K562 (cell line): ENCODE measurements at regions not wholly inside any gene's neighbourhood (a gene's known extent, or its start where the extent isn't known, plus 50 kb on each side); places are given as distances from the start of the nearest gene placed in this dataset.

ENCODE experiments used
- ATAC-seq: fragments of 200-7000 bp; cut with Tn5 transposase; 3 replicates; pipeline ENCODE4 v1.9.1; 2020; ENCODE audit warnings: moderate library complexity
- BruUV-seq: library from RNA; stranded (reverse); fragments of 400-500 nt; replicated peaks from 2 replicates; lab custom pipeline; 2021; lab: Mats Ljungman, UMichigan
- CTCF ChIA-PET: fragments of 300-600 bp; formaldehyde crosslinking; extraction: SDS; loops from one replicate; lab custom pipeline; 2021; ENCODE audit warnings: low intra/inter-chr PET ratio; lab: Yijun Ruan, JAX
- POLR2A ChIA-PET: fragments of 300-600, 350-650 bp; sonication (Branson Sonifier 250); formaldehyde crosslinking; extraction: SDS; loops from one replicate; lab custom pipeline; 2021; ENCODE audit warnings: antibody characterized with exemption, inconsistent platforms; lab: Yijun Ruan, JAX
- DNase-seq, 4 experiments: peaks; one replicate each; pipeline versions ENCODE4 v3.0.0 to v3.0.0-alpha.2; 2011 to 2018; ENCODE audit warnings: low spot score in 3 of 4, mixed read lengths in 3 of 4; ENCODE audit errors: extremely low read depth in 1 of 4
- FAIRE-seq: peaks from 2 replicates; lab custom pipeline; 2011; peaks lifted over from hg19 to GRCh38; lab: Jason Lieb, UNC
- H2AFZ ChIP-seq: 2 replicates; pipeline ENCODE4 v1.6.0; 2011; ENCODE audit warnings: low read depth, low read length, control low read depth, inconsistent platforms
- H3K27ac ChIP-seq: fragments of 200-600 bp; 3 replicates; pipeline ENCODE4 v1.8.0; 2011; ENCODE audit warnings: low read depth, mild to moderate bottlenecking, control low read depth, inconsistent platforms, low read length, moderate library complexity, mixed read lengths; ENCODE audit errors: extremely low read depth
- H3K27me3 ChIP-seq, 2 experiments: fragments of 300-600 bp in 1 of 2; 2 replicates in 1 of 2; 3 replicates in 1 of 2; pipeline versions ENCODE4 v1.6.0 to v1.8.0; 2011; ENCODE audit warnings: inconsistent platforms in 2 of 2, low read length in 2 of 2, mild to moderate bottlenecking in 1 of 2, mixed read lengths in 1 of 2, moderate library complexity in 1 of 2; ENCODE audit not compliant: control insufficient read depth in 2 of 2, insufficient read depth in 2 of 2
- H3K36me3 ChIP-seq: fragments of 300-600 bp; 3 replicates; pipeline ENCODE4 v1.8.0; 2011; ENCODE audit warnings: mild to moderate bottlenecking, low read length, inconsistent platforms; ENCODE audit not compliant: control insufficient read depth, insufficient read depth
- H3K4me1 ChIP-seq, 2 experiments: fragments of 200-600 bp in 1 of 2; replicated peaks in 1 of 2; 2 replicates in 1 of 2; 3 replicates in 1 of 2; pipeline versions ENCODE4 v1.5.1 to v1.8.0; 2011; ENCODE audit warnings: inconsistent platforms in 2 of 2, low read length in 2 of 2, mild to moderate bottlenecking in 1 of 2, mixed read lengths in 1 of 2, moderate library complexity in 1 of 2; ENCODE audit not compliant: control insufficient read depth in 2 of 2, insufficient read depth in 2 of 2
- H3K4me2 ChIP-seq: 2 replicates; pipeline ENCODE4 v1.6.1; 2011; ENCODE audit warnings: low read length, control low read depth, inconsistent platforms, mixed read lengths; ENCODE audit not compliant: insufficient read depth
- H3K4me3 ChIP-seq: fragments of 200-600 bp; sonication (generic), shearing (Covaris generic); 2 replicates; pipeline ENCODE4 v1.5.1; 2016; ENCODE audit warnings: control low read depth, inconsistent platforms
- H3K79me2 ChIP-seq: fragments of 200-600 bp; 3 replicates; pipeline ENCODE4 v1.8.0; 2011; ENCODE audit warnings: low read length, inconsistent platforms; ENCODE audit not compliant: control insufficient read depth, insufficient read depth
- H3K9ac ChIP-seq, 2 experiments: 2 replicates each; pipeline versions ENCODE4 v1.6.0 to v1.6.1; 2011; ENCODE audit warnings: low read depth in 2 of 2, low read length in 2 of 2, control low read depth in 1 of 2, inconsistent platforms in 1 of 2, mild to moderate bottlenecking in 1 of 2, mixed read lengths in 1 of 2; ENCODE audit not compliant: insufficient read depth in 1 of 2
- H3K9me1 ChIP-seq: one replicate; pipeline ENCODE4 v1.6.0; 2011; ENCODE audit warnings: inconsistent platforms, mild to moderate bottlenecking, low read length, moderate library complexity; ENCODE audit not compliant: control insufficient read depth, insufficient read depth
- H3K9me3 ChIP-seq: replicated peaks from 2 replicates; pipeline ENCODE4 v1.5.1; 2011; ENCODE audit warnings: low read depth, low read length, inconsistent platforms; ENCODE audit not compliant: control insufficient read depth, insufficient read depth
- H4K20me1 ChIP-seq: replicated peaks from 2 replicates; pipeline ENCODE4 v1.6.1; 2011; ENCODE audit warnings: low read length, inconsistent platforms, mixed read lengths; ENCODE audit not compliant: control insufficient read depth, insufficient read depth
- ARID1B ChIP-seq: fragments of 450-650 bp; IDR thresholded peaks from 2 replicates; pipeline ENCODE4 v1.6.1; 2016; ENCODE audit warnings: antibody characterized with exemption, mild to moderate bottlenecking, inconsistent platforms
- CTBP1 ChIP-seq: fragments of 450-650 bp; IDR thresholded peaks from 2 replicates; pipeline ENCODE4 v1.6.1; 2016; ENCODE audit warnings: borderline replicate concordance
- ELF2 ChIP-seq: fragments of 250-450 bp; sonication (Bioruptor Pico); IDR thresholded peaks from 2 replicates; pipeline ENCODE4 v1.5.0; 2021; ENCODE audit warnings: mild to moderate bottlenecking
- FOS ChIP-seq: IDR thresholded peaks from 3 replicates; pipeline ENCODE4 v1.6.1; 2011; ENCODE audit not compliant: insufficient read length; ENCODE audit errors: extremely low read depth
- FOXA3 ChIP-seq, 2 experiments: fragments of 450-650 bp in 1 of 2; sonication (generic) in 1 of 2; formaldehyde crosslinking; IDR thresholded peaks in 1 of 2; conservative IDR thresholded peaks in 1 of 2; 2 replicates each; pipeline versions ENCODE4 v1.4.0 to v1.8.0; 2020 to 2022; ENCODE audit warnings: mild to moderate bottlenecking in 2 of 2, missing genetic modification reagents in 1 of 2
- HNRNPH1 ChIP-seq: fragments of 200-400 bp; formaldehyde crosslinking; optimal IDR thresholded peaks from 2 replicates; pipeline ENCODE3; 2017; ENCODE audit warnings: low read depth, mild to moderate bottlenecking, low read length, moderate library complexity
- HNRNPL ChIP-seq: fragments of 200-400 bp; formaldehyde crosslinking; IDR thresholded peaks from 2 replicates; pipeline ENCODE4 v1.6.1; 2017; ENCODE audit warnings: low read depth, mild to moderate bottlenecking, low read length
- L3MBTL2 ChIP-seq: fragments of 450-650 bp; IDR thresholded peaks from 2 replicates; pipeline ENCODE4 v1.6.1; 2016; ENCODE audit warnings: mild to moderate bottlenecking, moderate library complexity
- LEF1 ChIP-seq: fragments of 450-650 bp; IDR thresholded peaks from 2 replicates; pipeline ENCODE4 v1.6.1; 2016; ENCODE audit warnings: mild to moderate bottlenecking
- NR2C2 ChIP-seq, 2 experiments: fragments of 200-800 bp in 1 of 2; sonication (Bioruptor generic) in 1 of 2; sonication (generic) in 1 of 2; formaldehyde crosslinking in 1 of 2; IDR thresholded peaks; 2 replicates each; pipeline versions ENCODE4 v1.6.1 to v1.8.0; 2016 to 2022; ENCODE audit warnings: mild to moderate bottlenecking in 1 of 2, missing compliant biosample characterization in 1 of 2, missing genetic modification characterization in 1 of 2, missing genetic modification reagents in 1 of 2
- PTTG1 ChIP-seq: fragments of 450-650 bp; IDR thresholded peaks from 2 replicates; pipeline ENCODE4 v1.6.1; 2016; ENCODE audit warnings: low read depth, mild to moderate bottlenecking, missing genetic modification characterization, missing compliant biosample characterization
- RBM15 ChIP-seq: fragments of 200-400 bp; formaldehyde crosslinking; IDR thresholded peaks from 2 replicates; pipeline ENCODE4 v1.6.1; 2018; ENCODE audit warnings: mild to moderate bottlenecking, low read length, moderate library complexity; ENCODE audit not compliant: insufficient read depth
- RHOXF2B ChIP-seq: fragments of 250-450 bp; sonication (Bioruptor Pico); conservative IDR thresholded peaks from 2 replicates; pipeline ENCODE4 v1.5.1; 2021
- SMAD3 ChIP-seq: fragments of 450-650 bp; formaldehyde crosslinking; conservative IDR thresholded peaks from 2 replicates; pipeline ENCODE4 v1.4.0; 2020; ENCODE audit warnings: mild to moderate bottlenecking
- TCFL5 ChIP-seq: fragments of 250-450 bp; sonication (Bioruptor Pico); conservative IDR thresholded peaks from 2 replicates; pipeline ENCODE4 v1.6.1; 2021; ENCODE audit warnings: mild to moderate bottlenecking, moderate library complexity, matching md5 sums
- ZNF134 ChIP-seq: fragments of 250-450 bp; sonication (Bioruptor Pico); conservative IDR thresholded peaks from 2 replicates; pipeline ENCODE4 v1.4.0; 2020
- ZNF239 ChIP-seq: fragments of 250-450 bp; sonication (Bioruptor Pico); IDR thresholded peaks from 2 replicates; pipeline ENCODE4 v1.4.0; 2020; ENCODE audit warnings: mild to moderate bottlenecking
- ZNF76 ChIP-seq: fragments of 250-450 bp; sonication (Bioruptor Pico); IDR thresholded peaks from 2 replicates; pipeline ENCODE4 v1.4.0; 2020; ENCODE audit warnings: mild to moderate bottlenecking, moderate library complexity, borderline replicate concordance
- ZNF766 ChIP-seq: fragments of 200-800 bp; sonication (Bioruptor generic); conservative IDR thresholded peaks from 2 replicates; pipeline ENCODE4 v1.6.1; 2016; ENCODE audit warnings: missing genetic modification characterization, missing compliant biosample characterization
- WGBS: fragments of 100-300 bp; shearing (Covaris generic); methylation state at CpG from one replicate; pipeline ENCODE4 v1.1.6; 2016; ENCODE audit warnings: low coverage, mixed read lengths; ENCODE audit not compliant: insufficient coverage; ENCODE audit errors: missing lambda C conversion rate; 5-methylcytosine and 5-hydroxymethylcytosine counted together
- in situ Hi-C: fragments of 300-500 bp; cut with MboI; formaldehyde crosslinking; loops from 4 replicates; pipeline ENCODE4 v1.15.0; 2018; ENCODE audit warnings: inconsistent platforms, mixed read lengths
- intact Hi-C: fragments of 100-400 bp; cut with micrococcal nuclease; formaldehyde crosslinking; loops from 2 replicates; pipeline ENCODE4 v1.14.2; 2022

DNA sequence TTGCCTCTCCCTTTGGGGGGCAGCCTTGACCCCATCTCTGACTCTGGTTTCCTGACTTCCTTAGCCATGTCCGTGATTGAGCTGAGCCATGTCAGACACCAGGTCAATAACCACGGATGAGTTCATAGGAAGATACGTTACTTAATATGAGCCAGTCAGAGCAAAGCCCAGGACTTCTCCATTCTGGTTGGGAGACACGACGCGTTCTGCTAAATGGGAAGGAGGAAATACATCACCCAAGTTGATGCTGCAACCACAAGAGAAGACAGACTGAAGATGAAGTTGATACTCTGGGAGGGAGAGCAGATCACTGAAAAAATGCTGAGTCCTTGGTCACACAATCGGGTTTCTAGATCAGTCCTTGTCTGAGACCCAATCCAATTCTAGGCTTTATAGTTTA is 90.9 kb downstream of the MATN1 start:
- FAIRE-seq (no peak), DNase-seq (no peak), ATAC-seq (no peak)
- 0% methylated on average over 7 of the region's 7 CpGs for WGBS
- BruUV-seq = no TSS peak
- intact Hi-C loops = no loop called here
- H3K9ac ChIP-seq = no peak overlapping the region
- H3K9me1 ChIP-seq = no peaks in the 10 kb centered on the region
- no peaks in the 10 kb centered on the region for H3K79me2 ChIP-seq
- H3K27me3 ChIP-seq = peaks cover 0 to 20% of the 10 kb centered on the region in 2 experiments; a peak in 2 of 5 replicates
- TF ChIP-seq HNRNPL = no peak
- TF ChIP-seq ZNF134 (CRISPR knock-in tag) = no peak
- no peak for TF ChIP-seq LEF1
- no peak for TF ChIP-seq ZNF766
- TF ChIP-seq ELF2 (CRISPR knock-in tag) = no peak
- no peak for TF ChIP-seq RHOXF2B (CRISPR knock-in tag)
- no peak for TF ChIP-seq CTBP1
- TF ChIP-seq ZNF76 = no peak
- no peak for TF ChIP-seq TCFL5 (CRISPR knock-in tag)
- no peak for TF ChIP-seq NR2C2 (CRISPR knock-in tag; IDR thresholded peaks at IDR 0.05)
- TF ChIP-seq NR2C2 (tag; IDR thresholded peaks at IDR 0.05) = no peak
- no peak for TF ChIP-seq FOXA3 (CRISPR knock-in tag; conservative IDR thresholded peaks at IDR 0.05 in 1 of 2, IDR thresholded peaks at IDR 0.05 in 1 of 2)
- TF ChIP-seq SMAD3 (CRISPR knock-in tag) = no peak
- no peak for TF ChIP-seq FOS
- no peak for TF ChIP-seq ZNF239 (CRISPR knock-in tag)
- no peak for TF ChIP-seq PTTG1 (tag)
- no peak for TF ChIP-seq HNRNPH1
- TF ChIP-seq ARID1B = no peak
- TF ChIP-seq L3MBTL2 = no peak
- TF ChIP-seq RBM15 = no peak
- in situ Hi-C loops = no loop called here
- no peak overlapping the region for H3K4me2 ChIP-seq
- H2AFZ ChIP-seq = no peak overlapping the region
- no peak overlapping the region for H3K4me3 ChIP-seq
- no peaks in the 10 kb centered on the region for H3K9me3 ChIP-seq
- H3K36me3 ChIP-seq = no peaks in the 10 kb centered on the region
- POLR2A ChIA-PET = interaction anchor here (0.6 kb wide), 1 partner anchor 9 kb away, joined by 3 read pairs; no protein-coding TSS in a partner anchor
- H3K27ac ChIP-seq = no peak overlapping the region
- CTCF ChIA-PET = no interaction called here
- H4K20me1 ChIP-seq = no peaks in the 10 kb centered on the region
- H3K4me1 ChIP-seq = no peaks in the 10 kb centered on the region
